Brain microvascular endothelial cell (primary cell): ENCODE measurements at regions not wholly inside any gene's neighbourhood (a gene's known extent, or its start where the extent isn't known, plus 50 kb on each side); places are given as distances from the start of the nearest gene placed in this dataset.

ENCODE experiments used
- DNase-seq: peaks from one replicate; pipeline ENCODE4 v3.0.0-alpha.2; 2020
- H3K27ac ChIP-seq: fragments of 250-450 bp; sonication (Bioruptor Pico); 2 replicates; pipeline ENCODE4 v1.5.1; 2020; ENCODE audit warnings: mild to moderate bottlenecking, moderate library complexity
- H3K27me3 ChIP-seq: fragments of 250-450 bp; sonication (Bioruptor Pico); replicated peaks from 2 replicates; pipeline ENCODE4 v1.5.1; 2020; ENCODE audit warnings: mild to moderate bottlenecking
- H3K36me3 ChIP-seq: fragments of 250-450 bp; sonication (Bioruptor Pico); replicated peaks from 2 replicates; pipeline ENCODE4 v1.5.1; 2020; ENCODE audit warnings: mild to moderate bottlenecking
- H3K4me3 ChIP-seq: 2 replicates; pipeline ENCODE4 v1.5.1; 2011; ENCODE audit warnings: low read depth, mild to moderate bottlenecking, control low read depth, low read length, moderate library complexity
- in situ Hi-C: cut with HindIII; loops from 2 replicates; pipeline ENCODE4 v1.10.0; 2017; ENCODE audit warnings: low sequenced_read_pairs, low pct_ligation_motif_present
- TF ChIP-seq, protein P1 (sequence below): IDR thresholded peaks from 2 replicates; pipeline ENCODE4 v1.5.1; 2011; ENCODE audit warnings: low read depth, mild to moderate bottlenecking, moderate library complexity, low read length, control low read depth, inconsistent platforms; ENCODE audit errors: missing control alignments

DNA sequence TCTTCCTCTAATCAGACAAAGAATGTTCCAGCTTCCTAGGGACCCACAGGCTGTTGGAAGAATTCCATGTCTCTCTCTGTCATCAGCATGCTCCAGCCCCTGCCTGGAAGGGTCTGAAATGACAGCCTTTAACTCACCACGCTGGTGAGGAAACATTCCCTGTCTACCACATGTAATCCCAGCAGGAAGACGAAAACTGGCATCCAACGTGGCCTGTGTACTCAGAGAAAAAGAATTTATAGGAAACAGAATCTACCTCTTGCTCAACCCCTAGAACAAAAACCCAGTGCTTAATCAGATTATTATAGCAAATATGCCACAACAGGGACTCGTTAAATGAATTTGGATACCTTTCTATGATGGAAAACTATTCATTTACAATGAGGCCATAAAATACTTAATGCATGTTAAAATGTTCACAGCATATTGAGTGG, 147.3 kb upstream of the FOXF1 start:
- TF ChIP-seq, protein P1, sequence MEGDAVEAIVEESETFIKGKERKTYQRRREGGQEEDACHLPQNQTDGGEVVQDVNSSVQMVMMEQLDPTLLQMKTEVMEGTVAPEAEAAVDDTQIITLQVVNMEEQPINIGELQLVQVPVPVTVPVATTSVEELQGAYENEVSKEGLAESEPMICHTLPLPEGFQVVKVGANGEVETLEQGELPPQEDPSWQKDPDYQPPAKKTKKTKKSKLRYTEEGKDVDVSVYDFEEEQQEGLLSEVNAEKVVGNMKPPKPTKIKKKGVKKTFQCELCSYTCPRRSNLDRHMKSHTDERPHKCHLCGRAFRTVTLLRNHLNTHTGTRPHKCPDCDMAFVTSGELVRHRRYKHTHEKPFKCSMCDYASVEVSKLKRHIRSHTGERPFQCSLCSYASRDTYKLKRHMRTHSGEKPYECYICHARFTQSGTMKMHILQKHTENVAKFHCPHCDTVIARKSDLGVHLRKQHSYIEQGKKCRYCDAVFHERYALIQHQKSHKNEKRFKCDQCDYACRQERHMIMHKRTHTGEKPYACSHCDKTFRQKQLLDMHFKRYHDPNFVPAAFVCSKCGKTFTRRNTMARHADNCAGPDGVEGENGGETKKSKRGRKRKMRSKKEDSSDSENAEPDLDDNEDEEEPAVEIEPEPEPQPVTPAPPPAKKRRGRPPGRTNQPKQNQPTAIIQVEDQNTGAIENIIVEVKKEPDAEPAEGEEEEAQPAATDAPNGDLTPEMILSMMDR, result no peak
- peak; percentile 75 for DNase-seq
- Histone ChIP-seq H3K27me3 (no peaks in the 10 kb centered on the region), H3K36me3 (no peaks in the 10 kb centered on the region), H3K27ac (no peak overlapping the region), H3K4me3 (no peak overlapping the region)
- in situ Hi-C loops, result no loop called here

DNA sequence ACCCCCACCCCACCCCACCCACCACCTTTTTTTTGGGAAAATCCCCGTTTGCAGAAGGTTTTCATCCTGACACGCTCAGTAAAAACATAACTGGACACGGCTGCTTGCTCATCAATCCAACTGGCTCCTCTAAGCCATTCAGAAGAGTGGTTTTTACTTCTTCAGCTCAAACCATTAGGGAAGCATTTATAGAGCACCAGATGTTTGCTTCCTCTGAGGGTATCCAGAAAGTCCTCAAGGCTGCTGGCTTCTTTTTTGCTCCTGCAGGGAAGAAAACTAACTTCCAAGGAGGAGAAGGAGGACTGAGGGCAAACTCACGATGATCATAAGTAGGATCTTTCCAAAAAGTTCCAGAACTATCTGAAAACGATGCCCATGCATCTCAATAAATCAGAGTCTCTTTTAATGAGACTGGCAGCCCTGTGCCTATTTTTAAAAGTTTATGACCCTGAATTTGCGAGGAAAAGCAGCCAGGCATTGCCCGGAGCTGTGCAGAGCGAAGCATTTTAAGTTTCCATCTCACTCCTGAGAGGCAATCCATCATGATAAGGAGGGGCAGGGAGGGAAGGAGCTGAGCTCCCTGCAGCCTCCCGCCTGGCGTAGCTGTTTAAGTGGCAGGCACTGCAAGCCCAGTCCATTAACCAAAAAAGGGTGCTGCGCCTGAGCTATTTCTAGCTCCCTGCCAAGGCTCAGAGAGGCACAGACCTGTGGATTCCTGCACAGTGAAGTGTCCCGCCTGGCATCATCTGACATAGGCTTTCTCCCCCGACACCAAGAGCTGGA, 146.3 kb upstream of the FOXF1 start:
- Histone ChIP-seq H3K4me3 (no peak overlapping the region), H3K36me3 (no peaks in the 10 kb centered on the region), H3K27ac (no peak overlapping the region), H3K27me3 (no peaks in the 10 kb centered on the region)
- in situ Hi-C loops, result no loop called here
- DNase-seq, result no peak
- TF ChIP-seq, protein P1, result no peak

DNA sequence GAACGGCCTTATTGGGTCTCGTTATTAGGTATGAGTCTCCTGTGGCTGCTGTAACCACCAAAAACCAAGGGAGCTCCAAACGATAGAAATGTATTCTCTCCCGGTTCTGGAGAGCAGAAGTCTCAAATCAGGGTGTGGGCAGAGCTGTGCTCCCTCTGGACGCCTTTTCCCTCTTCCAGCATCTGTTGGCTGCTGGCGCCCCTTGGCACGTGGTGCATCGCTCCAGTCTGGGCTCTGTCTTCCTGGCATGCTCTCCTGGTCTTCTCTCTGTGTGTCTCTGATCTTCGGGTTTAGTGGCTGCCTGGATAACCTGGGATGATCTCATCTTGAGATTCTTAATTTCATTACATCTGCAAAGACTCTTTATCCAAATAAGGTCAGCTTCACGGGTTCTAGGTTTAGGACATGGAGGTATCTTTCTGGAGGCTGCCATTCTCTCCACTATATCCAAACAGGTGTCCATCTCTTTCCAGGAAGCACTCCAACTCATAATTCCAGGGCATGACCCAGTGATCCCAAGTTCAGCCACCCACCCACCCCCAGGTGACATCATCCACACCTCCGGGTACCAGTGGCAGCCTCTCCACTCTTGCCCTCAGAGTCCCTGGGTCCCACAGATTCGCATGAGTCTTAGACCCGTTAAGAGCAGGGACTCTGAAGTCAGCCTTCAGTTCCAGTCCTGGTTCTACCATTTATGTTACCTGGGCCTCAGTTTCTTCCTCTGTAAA, 145.5 kb upstream of the FOXF1 start:
- no peak for DNase-seq
- no peak overlapping the region for H3K4me3 ChIP-seq
- in situ Hi-C loops, result no loop called here
- TF ChIP-seq, protein P1, result no peak
- no peaks in the 10 kb centered on the region for H3K36me3 ChIP-seq
- no peak overlapping the region for H3K27ac ChIP-seq
- no peaks in the 10 kb centered on the region for H3K27me3 ChIP-seq

DNA sequence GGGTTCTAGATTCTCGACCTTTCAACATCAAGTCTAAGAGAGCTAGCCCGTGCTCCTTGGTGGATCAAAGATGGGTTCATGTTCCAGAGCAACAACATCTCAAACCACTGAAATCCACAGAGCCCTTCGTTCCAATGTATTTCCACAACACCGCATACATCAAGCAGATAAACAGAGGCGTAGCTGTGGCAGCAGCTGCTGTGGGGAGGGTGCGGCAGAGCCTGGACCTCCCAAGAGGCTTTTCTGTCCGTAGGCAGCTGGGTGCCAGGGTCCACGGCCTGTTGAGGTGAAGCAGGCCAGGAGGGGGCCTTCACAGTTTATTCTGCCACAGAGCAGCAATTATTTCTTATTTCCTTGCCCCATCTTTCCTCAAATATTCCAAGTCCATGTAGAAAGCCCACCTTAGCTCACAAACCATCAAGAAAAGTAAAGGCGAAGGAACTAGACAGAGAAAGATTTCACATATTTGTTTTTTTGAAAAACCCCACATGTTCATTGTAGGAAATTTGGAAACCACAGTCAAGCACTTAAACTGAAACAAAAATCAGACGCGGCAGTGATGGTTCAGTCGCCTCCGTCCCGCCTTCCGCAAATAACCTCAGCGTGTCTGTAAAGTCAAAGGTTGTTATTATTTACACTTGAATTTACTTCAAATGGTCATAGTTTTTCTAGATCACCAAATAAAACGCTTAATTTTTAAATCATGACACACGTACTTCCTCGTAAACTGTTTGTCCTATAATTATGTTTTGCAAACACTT, 144.6 kb upstream of the FOXF1 start:
- H3K4me3 ChIP-seq, result no peak overlapping the region
- H3K36me3 ChIP-seq, result no peaks in the 10 kb centered on the region
- TF ChIP-seq, protein P1, result no peak
- H3K27me3 ChIP-seq, result no peaks in the 10 kb centered on the region
- DNase-seq, result no peak
- H3K27ac ChIP-seq, result no peak overlapping the region
- in situ Hi-C loops, result no loop called here

DNA sequence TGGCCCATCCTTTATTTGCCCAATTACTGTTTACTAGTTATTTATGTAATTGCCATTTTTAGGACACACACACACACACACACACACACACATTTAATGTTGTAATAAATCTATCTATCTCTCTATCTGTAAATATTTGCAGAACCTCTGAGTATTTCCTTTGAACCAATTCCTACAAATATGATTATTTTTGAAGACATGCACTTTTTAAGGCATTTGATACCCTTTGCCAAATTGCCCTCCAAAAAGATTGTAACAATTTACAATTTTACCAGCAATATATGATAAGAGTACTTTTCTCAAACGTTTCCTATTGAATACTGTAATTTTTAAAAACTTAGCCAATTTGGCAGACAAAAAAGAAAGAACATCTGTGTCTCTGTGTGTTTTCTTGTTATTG, 143.8 kb upstream of the FOXF1 start:
- Histone ChIP-seq H3K27me3 (no peaks in the 10 kb centered on the region), H3K36me3 (no peaks in the 10 kb centered on the region), H3K27ac (no peak overlapping the region), H3K4me3 (no peak overlapping the region)
- TF ChIP-seq, protein P1, result no peak
- DNase-seq, result no peak
- in situ Hi-C loops, result no loop called here
